NAMALWA (cell line): ENCODE measurements at regions not wholly inside any gene's neighbourhood (a gene's known extent, or its start where the extent isn't known, plus 50 kb on each side); places are given as distances from the start of the nearest gene placed in this dataset.
"Not testable (repeated sequence)": the region's sequence is repeated elsewhere in the genome, so short reads cannot be mapped to it uniquely, and the experiment has no call there.

Source experiments
- DNase-seq: peaks from one replicate; pipeline ENCODE4 v3.0.0-alpha.2; 2015; ENCODE audit warnings: low spot score

DNA sequence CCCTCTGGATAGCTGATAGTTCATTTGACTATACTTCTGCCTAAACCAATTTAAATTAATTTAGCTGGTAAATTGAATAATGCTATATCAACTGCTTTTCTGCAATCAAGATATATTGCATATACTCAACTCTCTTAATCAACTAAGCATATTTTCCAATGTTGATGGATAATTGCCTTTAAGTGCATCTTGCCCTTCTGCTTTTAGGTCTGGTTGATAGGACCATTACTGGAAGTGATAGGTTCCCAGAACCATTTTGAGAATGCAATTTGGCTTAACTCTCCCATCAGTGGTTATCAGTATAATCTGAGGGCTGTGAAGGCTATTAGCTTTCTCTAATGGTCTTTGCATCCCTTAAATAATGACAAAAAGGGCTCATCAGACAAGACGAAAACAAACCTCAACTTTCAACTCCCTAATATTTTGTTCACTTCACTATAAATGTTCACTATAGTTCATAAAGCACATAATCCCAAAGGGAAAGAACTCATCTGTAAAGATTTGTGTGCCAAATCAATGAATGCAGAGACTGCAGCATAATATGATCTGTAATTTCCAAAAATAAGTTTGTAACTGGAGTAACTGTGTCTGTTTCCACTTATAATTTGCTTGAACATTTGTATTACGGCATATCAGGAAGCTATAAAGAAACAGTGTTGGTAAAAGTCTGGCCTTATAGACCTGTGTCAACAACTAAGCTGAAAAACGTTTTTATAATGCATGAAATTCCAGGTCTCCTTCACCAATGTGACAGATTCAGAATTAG, 273.6 kb downstream of the FBXO8 start:
- no peak for DNase-seq

DNA sequence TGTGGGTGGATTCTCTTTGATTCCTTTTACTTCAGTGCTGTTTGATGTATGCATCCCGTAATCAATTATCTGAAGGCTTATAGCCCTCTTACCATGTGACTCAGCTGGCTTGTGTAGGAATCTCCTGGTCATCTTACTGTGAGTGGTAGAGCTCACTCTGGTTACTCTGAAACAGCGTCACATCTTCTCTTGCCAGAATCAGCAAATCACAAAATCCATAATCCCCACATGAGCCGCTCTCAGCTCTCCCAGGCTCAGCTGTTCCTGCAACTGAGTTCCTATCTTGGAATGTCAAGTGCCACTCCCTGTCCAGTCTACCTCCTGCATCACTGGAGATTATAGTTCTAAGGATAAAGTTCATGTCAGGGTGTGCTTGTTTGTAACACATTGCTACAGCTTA, 278.0 kb downstream of the FBXO8 start:
- DNase-seq: no peak

DNA sequence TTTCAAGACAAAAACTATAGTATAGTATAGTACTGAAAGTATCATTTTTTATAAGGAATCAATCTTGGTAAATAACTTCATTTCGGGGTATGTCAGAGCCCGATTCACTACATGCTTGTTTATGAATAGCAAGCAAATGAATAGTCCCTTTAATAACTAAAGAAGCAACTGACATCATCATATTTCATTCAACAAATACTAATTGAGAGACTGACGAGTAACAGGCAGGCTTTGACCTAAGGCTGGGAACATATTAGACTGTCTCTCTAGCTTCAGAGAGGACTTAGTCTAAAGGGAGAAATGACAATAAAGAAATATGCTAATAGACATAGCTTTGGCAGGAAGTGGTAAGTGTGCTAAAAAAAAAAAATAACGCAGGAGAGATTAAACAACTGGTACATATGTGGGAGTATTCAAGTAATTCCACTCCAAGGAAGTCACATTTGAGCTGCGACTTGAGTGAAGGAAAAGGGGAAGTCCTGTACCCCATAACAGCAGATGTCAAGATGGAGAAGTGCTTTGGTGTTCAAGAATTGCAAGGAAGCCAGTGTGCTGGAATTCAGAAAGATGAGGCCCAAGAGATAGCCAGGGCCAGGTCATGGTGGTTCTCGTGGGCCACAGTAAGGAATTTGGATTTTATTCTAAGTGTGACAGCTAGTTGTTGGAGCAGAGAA, 284.9 kb downstream of the FBXO8 start:
- DNase-seq: no peak

DNA sequence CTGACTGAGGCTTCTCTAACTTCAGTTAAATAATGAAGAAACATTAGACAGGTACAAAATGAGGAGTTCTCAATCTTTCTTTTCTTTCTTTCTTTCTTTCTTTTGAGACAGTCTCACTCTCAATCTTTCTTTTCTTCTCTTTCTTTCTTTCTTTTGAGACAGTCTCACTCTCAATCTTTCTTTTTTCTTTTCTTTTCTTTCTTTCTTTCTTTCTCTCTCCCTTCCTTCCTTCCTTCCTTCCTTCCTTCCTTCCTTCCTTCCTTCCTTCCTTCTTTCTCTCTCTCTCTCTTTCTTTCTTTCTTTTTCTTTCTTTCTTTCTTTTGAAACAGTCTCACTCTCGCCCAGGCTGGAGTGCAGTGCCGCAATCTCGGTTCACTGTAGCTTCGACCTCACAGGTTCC, 287.7 kb downstream of the FBXO8 start:
- DNase-seq: not testable (repeated sequence)

DNA sequence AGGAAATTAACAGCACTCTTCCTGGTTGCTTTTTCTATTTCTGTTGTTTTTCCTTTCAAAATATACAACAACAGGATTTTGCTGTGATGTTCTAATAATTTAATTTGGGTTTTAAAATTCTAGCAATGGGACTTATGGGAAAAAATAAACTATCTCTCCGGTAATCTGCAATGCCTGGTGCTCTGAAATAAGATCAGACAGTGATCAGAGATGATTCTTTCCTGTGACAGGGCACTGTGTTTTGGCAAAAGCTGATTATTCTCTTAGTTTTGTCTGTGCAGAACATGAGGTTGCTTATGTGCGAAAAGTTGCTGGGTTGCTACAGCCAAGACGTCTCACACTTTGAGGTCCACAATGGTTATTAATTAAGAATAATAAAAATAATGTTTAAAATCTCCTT, 291.7 kb downstream of the FBXO8 start:
- no peak for DNase-seq

DNA sequence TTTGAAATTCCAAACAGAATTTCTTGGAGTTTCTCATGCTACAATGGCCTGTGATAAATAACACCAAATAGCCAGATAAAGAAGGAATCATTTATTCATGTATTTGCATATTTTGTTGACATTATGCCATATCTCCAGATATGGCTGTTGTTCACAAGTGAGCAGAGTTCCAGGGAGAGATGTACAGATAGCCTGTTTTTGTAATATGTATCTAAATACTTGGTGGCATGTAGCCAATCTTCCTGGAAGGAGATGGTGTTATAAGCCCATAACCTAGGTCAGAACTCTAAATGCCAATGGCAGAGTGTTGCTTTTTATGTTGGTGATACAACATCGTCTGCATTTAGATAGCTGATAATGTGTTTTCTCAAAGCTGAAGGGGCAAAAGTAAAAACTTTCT, 292.2 kb downstream of the FBXO8 start:
- no peak for DNase-seq

DNA sequence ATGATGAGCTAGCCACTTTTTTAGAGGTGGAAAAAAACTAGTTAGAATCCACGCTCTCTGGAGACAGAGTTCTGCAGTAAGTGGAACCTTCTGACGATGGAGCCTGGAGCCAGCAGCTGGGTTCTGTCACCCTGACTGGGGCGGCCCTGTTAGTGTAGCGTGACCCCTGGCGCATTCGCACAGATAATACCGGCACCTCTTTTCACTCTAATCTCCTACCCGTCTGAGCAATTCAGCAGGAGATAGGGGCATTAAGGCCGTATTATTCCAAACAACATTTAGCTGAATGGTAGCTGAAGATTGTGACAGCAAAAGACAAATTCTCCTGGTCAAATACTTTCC, 292.6 kb downstream of the FBXO8 start:
- DNase-seq: no peak

DNA sequence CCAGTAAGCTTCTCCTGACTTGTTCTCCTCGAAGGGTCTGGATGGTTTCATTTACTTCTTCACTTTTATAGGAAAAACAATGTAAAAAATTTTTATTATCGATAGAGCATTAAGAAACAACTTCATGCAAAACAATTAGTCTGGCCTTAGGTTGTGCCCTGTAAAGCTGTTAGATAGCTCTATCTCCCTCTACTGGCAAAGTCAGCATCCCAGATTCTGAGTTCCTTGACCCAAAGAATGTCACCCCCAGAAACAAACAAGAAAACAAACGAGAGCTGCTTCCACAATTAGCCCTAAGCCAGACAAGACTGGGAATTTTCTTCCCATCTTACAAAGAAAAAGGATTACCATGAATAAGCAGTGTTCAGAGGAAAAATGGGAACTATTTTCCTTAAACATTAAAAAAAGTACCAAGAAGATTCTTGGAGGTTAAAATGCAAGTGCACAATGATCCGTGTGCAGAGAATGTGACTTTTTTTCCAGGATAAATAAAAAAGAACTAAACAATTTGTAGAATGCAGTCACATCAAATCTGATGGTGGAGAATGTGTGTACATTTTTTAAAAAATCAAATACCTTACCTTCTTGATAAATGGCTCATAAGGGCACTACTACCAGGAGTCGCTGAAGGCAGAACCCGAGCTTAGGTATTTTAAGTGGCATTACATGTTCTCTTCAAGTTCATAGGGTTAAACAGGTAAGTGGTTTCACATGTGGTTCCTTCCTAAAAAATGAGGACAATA, 293.2 kb downstream of the FBXO8 start:
- peak; percentile 41 for DNase-seq

DNA sequence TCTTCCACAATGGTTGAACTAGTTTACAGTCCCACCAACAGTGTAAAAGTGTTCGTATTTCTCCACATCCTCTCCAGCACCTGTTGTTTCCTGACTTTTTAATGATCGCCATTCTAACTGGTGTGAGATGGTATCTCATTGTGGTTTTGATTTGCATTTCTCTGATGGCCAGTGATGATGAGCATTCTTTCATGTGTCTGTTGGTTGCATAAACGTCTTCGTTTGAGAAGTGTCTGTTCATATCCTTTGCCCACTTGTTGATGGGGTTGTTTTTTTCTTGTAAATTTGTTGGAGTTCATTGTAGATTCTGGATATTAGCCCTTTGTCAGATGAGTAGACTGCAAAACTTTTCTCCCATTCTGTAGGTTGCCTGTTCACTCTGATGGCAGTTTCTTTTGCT, 319.9 kb downstream of the FBXO8 start:
- DNase-seq: not testable (repeated sequence)

DNA sequence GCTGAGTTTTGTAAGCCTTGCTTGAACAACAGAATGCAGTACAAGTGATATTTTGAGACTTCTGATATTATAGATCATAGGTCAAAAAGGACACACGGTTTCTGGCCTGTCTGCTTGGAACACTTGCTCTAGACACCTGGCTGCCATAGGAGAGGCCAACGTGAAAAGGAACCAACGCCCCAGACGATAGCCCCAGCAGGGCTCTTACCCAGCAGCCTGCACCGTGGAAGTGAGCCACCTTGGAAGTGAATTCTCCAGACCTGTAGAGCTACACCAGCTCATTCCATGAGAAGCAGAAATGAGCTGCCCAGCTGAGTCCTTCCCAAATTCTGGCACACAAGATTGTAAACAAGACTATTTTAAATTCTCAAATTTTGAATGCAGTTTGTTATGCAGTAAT, 323.1 kb downstream of the FBXO8 start:
- DNase-seq: no peak

DNA sequence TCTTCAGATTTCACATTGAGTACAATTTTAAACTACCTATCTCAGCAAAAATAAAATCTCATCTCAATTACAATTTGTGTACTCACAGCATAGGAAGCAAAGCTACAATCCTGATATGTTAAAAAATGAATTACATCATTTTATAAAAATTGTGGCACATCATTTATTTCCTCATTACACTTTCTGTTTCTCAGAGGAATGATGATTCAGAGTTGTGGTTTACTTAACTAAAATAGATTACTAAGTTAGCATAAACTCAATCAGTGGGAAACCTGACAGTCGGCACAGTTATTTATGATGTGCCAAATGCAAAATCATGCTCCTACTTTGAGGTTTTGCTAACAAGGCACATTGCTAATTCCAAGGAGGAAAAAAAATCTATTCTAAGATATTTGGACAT, 325.0 kb downstream of the FBXO8 start:
- DNase-seq: no peak

DNA sequence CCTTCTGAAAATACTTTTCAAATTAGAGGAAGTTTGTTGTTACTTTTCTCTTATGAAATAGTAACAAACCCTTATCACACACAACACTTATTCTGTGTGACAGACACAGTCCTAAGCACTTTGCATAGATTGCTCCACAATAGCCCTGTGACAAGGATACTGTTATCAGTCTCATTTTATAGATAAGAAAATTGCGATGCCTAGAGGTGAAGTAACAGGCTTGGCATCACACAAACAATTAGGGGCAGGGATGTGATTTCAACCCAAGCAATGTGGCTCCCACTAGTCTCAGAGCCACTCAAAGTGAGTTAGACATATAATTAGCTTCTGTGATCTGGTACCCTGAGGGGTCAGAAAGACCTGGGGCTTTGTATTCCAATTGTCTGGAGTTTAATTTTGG, 339.9 kb downstream of the FBXO8 start:
- no peak for DNase-seq

DNA sequence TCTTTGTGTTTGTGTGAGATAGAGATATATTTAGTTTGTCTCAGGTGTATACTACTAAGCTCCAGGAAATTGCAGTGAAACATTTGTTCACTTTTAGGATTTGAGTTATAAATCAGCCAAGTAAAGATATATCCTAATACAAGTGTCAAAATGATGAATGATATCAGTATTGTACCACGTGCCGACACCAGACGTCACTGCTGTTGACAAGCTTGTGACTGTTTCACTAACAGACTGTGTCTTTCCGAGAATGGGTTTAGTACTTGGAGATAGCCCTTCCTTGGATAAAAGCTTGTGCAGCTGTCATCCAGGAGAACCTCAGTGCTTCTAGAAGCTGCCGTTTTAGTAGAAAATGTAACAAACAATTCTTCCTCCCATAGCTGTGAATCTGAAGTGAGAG, 343.3 kb downstream of the FBXO8 start:
- DNase-seq: no peak

DNA sequence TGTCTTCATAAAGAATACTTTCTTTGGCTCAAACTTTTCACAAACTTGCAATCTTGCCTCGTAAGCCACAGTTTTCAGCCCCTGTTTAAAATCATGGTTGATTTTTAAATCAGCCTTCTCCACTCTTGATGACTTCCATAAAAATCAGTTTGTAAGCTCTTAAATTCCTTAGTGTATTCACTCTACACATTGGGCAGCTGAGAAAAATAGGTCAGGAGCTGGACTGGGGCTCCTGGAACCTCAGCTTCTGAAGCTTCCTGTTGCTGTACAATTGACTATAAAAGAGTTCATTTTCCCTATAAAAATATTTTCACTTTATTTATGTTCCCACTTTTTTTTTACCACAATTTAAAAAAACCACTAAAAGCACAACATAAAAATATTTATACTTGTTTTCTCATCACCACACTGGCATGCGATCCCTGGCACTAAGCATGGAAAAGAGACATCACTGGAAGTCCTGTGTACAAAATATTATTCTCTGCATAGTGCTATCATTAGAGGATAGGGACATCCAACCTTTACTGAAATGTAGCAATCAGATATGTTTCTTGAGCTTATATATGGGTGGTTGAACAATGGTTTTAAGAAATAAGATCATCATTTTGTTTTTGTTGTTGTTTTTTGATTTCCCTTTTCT, 345.7 kb downstream of the FBXO8 start:
- DNase-seq: no peak

DNA sequence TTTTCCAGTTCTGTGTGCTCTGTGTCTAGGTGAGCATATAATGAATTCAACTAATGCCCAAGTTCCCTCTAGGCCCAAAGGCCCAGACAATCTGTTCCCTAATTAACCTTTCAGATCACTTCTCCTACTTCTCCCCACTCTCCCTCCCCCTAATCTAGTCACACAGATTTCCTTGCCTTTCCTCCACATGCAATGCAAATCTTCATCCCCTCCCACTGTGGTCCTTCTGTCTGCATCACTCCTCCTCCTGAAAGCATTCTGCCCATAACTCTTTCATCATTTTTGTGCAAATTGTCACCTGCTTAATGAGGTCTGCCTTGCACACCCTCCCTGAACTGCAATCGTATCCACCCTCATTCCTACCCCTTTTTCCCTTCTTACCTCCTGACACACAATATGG, 346.6 kb downstream of the FBXO8 start:
- DNase-seq: no peak

DNA sequence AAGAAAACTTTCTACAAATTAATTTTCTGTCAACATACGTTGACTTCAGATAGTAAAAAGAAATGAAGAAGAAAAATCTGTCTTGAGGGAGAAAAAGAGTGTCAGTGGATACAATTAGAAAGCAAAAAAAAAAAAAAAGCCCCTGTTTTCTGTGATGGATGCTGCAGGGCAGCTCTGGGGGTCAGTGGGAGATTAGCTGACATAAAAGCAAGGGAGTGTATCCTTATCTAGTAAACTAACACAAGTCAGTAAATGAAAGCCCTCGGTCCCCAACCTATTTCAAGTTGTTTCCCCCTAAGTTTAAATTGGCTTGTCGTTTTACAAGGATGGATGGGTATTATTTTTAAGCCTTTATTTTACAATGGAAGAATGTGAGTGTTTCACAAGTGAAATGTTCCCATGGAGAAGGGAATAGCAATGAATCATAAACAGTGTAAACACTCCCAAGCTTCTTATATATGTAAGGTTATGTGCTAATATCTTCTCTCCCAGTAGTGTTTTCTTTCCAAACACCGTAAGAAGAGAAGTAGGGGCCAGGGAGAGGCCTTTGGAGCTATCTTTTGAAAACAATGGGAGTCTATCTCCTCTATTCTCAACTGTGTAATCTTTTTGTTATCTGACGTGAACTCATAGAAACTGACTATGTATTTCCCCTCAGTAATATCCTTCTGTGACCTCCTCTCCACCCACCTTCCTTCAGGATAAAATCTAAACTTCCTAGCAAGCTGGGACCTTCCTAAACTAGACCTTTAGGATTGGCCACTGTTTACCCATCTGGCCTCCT, 347.7 kb downstream of the FBXO8 start:
- no peak for DNase-seq

DNA sequence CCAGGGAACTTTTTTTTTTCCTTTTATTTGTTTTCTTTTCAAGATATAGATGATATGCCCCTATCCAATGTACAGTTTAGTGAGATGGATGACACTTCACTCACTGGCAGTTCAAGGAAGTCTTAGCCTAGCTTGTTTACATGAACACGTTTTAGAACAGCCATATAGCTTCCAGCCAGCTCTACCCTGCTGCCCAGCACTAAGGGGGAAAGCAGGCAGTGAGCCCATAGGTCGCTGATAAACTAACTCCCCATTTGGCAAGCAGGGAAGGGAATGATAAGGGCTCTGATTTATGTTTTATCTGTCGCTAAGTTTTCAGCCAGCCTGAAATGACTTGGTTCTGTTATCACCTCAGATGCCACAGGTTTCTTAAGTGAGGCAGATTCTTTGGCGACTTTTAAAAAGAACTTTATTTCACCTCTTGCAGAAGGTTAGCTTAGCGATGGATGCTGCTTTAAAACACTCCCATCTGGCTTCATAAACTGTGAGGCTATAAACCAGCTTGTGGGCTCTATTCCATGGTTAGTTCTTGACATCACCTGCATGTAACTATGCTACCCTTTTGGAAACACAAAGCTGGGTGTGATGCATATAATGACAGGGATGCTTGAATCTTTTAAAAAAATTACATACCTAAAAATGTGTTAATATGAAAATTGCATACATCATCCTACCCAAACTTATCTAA, 348.4 kb downstream of the FBXO8 start:
- no peak for DNase-seq

DNA sequence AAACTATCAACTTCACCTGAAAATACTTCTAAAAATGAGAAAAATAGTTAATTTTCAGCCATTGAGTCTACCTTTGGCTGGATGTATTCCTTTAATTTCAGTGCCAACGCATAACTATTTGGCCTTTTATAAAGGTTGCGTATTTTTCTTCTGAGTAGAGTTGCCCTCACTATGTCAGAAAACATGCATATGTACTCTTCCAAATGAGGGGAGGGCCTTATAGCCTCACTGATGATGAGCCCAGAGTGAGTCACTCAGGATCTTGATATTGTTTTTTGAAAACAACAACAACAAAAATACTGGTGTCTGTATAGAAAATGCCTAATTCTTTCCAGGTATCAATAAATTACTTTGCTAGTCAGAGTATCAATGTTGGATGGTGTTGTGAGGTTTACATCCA, 349.3 kb downstream of the FBXO8 start:
- no peak for DNase-seq

DNA sequence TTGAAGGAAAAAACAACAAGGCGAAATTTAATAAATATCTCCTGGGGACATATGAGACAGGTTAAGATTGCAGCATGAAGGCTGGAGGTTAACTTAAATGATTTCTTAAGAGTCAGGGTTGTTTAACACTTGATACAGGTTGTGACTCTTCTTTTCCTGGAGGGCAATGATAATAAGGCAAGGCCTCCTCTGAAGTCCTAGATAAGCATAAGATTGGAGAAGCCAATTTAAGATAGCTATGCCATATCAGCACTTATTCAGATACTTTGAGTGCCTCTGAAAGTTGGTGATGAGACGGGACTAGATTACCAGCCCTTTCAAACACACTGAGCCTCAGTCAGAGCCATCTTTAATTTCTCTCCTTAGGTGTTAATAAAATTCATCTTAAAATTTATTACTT, 350.8 kb downstream of the FBXO8 start:
- DNase-seq: no peak

DNA sequence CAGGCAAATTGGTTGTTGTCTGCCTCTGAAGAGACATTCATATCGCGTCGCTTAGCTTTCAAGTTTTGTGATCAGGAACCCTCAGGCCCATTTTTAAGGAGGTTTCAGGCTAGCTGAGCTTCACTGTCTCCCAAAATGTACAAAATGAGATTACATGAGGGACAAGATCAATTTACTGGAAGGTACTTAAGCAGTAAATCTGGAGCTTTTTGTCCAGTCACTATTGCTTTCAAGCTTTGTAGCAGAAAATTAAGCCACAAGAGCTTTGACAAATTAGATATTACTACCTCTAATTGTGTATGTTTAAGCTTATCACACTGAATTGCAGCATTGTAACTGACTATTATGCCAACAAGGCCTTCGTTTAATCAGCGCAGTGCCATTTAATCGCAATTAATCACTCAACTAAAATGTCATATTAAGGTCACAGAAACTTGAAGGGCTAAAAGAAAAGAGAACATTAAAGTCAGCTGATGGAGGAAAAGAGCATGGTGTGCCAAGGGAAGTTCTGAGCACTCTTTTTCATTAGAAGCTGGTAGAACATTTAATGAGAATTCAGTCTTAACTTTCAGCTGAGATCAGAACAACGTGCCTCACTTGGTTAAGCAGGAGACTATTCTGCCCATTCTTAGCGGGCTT, 353.0 kb downstream of the FBXO8 start:
- DNase-seq: no peak

DNA sequence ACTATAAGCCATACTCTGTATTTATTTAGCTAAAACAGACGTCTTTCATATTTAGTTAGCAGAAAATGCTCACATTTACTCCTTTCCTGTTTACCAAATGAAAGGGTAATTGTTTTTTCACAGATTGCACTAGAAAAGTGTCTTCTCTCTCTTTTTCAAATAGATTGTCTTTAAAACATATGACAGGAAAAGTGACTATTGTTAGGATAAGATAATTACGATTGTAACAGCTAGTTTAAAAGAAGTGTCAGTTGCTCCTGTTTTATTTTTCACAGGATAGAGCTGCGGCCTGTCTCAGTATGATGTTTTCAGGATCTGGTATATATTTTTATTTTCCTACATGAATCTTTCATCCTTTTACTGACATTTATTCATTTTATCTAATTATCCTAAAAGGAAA, 353.5 kb downstream of the FBXO8 start:
- DNase-seq: no peak
